ENCODE measurements at regions not wholly inside any gene's neighbourhood (a gene's known extent, or its start where the extent isn't known, plus 50 kb on each side); places are given as distances from the start of the nearest gene placed in this dataset.
"Not testable (repeated sequence)": the region's sequence is repeated elsewhere in the genome, so short reads cannot be mapped to it uniquely, and the experiment has no call there.

DNA sequence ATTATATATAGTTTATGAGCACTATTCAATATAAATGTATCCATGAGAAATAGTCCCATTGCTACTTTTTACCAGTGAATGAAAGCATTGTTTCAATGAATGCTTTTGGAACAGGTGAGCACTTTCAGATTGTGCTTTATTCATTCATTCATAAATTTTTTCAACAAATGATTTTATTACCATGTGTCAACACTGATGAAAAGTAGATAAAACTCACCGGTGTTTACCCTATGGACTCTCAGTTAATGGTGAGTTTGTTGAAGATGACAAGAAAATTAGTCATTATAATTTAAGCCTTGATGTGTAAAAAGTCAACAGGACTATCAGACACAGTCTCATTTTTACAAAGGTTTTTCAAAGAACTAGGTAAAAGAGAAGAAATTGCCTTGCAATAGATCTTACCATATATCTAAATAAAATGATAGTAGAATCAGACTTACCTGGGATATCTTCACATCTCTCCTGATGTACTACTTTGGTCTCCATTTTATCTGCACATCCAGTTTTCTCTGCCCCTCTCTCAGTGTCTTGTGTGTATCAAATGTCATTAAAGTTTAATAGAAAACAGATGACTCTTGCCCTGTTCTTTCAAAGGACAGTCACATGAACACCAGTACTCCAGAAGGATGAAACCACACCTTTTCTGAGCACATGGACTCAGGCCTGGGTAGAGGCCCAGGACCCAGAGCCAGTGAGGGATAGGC lies 325.3 kb upstream of the RND3 start:
- DNase-seq = no peak

DNA sequence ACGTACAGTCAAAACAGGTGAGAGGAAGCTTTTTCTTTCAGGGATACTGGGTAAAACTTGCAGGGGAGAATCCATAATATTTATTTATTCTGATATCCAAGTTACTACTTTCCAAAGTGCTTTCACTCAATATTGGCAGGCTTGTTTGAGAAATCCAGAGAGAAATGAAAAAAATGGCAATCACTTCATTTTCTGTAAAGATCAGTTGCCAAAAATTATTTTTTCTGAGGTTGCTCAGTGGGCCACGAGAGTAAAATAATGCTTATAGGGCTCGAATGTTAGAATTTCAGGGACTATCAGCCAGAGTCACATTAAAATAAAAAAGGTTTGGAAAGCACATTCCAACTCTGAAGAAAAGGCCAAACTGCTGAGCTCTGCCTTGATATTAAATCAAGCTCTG lies 324.6 kb upstream of the RND3 start:
- no peak for DNase-seq

- DNase-seq = peak; percentile 62
These were observed 323.9 kb upstream of the RND3 start for GRCh38 chr2:150811259-150811855.

- DNase-seq = no peak
These were observed 321.6 kb upstream of the RND3 start for GRCh38 chr2:150809103-150809502.

GRCh38 chr2:150806336-150806735 lies 318.9 kb upstream of the RND3 start:
- no peak for DNase-seq

DNA sequence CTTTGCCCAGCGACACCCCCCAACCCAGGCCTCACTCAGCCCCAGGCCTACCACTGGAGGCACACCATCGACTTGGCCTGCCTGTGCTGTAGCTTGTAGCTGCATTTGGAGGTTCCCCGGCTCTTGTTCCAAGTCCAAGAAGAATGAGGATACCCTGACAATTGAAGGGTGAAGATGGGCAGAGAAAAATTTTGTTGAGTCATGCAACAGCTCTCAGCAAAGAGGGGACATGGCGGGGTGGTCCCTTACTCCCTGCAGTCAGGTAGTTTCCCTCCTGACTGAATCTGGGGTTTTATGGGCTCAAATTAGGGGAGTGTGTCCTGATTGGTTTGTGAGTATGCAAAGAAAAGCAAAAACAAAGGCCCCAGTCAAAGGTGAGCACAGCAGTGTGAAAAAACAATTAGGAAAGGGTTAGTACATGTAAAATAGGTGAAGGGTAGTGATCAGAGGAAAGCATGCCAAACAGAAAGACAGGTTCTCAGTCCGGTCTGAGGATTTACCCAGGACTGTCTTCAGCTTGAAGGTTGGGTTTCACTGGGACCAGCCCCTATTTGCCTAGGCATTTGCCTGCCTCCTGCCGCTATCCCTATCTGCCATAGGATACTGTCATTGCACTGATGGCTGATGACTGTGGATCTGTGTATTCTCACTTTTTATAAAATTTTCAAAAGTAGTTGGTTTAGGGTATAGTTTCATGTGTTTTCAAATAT lies 316.4 kb upstream of the RND3 start:
- DNase-seq = no peak

GRCh38 chr2:150802635-150803034 lies 315.2 kb upstream of the RND3 start:
- DNase-seq = no peak

- not testable (repeated sequence) for DNase-seq
These were observed 308.8 kb upstream of the RND3 start for GRCh38 chr2:150796236-150796635.

DNA sequence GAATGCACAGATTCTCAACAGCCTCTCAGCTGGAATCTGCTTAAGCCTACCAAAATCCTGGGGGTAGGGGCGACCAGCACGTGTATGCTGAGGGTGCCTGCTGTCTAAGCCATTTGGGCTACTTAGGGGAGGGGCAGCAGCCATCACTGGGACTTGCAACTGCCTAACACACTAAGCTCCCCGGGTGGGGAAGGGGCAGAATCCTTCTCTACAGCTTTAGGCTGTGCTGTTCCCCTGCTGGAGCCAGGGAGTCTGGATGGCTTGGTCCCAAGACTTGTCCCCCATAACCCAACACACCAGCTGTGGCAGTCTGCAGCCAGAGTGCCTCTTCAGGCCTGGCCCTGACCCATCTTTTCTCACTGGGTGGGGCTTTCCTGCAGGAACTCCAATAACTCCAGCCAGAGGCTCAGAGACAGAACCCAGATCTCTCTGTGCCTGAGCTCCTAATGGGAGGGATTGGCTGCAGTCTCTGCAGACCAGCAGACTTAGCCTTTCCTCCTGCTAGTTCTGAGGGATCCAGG lies 305.4 kb upstream of the RND3 start:
- DNase-seq = no peak

- DNase-seq = no peak
These were observed 304.1 kb upstream of the RND3 start for GRCh38 chr2:150791567-150791966.

- no peak for DNase-seq
These were observed 302.0 kb upstream of the RND3 start for GRCh38 chr2:150789376-150789905.

GRCh38 chr2:150788426-150789140 lies 301.1 kb upstream of the RND3 start:
- no peak for DNase-seq

DNA sequence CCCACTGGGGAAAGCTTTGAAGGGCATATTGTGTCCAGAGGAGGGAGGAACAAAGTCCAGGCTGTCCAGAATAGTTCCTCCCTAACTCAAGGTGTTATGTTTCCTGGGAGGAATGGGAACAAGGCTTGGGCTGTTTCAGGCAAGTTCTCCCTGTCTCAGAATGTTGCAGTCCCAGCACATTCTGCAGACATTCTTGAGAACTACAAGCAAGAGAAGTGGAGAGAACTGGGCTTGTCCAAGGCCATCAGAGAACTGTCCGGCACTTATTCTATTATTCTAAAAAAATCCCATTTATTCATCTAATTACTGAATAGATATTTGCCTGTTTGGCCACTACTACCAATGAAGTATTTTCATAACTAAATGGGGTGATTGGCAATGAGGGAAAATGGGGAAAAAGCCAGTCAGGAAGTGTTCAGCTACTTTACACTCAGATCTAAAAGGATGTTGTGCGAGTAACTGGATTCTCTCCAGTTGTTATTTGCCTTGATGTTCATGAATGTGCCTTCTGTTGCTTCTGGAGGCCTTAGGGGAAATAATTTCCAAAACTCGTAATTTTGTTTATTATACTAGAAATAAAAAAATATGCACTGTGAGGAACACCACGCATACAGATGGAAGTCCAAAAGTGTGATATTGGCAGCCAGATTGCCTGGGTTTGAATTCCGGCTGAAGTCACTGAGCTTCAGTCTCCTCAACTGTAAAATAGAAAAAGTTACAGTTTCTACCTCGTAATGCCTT lies 300.1 kb upstream of the RND3 start:
- no peak for DNase-seq

GRCh38 chr2:150784389-150784788 lies 296.9 kb upstream of the RND3 start:
- no peak for DNase-seq

DNA sequence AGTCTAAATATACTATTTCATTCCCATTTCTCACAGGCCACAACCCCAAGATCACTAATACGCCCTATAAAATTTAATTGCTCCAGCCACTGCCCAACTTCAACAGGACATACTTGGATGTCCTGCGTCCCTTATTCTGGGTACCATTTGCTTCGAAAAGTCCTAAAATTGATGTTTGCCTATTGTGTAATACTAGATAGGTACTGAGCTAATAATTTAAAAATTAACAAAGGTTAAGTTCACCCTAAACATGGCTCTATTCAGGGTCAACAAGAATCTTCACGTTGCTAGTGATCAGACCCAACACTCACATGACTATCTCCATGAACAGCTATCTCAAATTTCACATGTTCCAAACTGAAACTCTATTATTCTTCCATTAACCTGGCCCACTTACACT lies 296.4 kb upstream of the RND3 start:
- no peak for DNase-seq

DNA sequence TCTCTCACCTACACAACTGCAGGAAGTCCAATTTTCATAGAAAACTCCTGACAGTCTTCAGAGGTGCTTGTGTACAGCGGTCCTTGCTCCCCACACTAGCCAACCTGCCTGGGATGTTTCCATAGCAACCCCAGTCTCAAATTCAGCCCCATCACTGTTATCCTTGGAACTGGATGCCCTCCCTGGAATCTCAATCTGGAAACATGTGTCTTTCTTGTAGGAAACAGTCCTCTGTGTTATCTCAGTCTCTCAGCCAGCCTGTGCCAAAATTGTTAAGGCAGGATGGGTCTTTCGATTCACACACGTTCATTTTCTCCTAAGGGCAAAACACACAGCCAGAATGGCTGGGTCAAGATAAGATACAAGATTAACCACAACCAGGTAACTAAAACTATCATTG lies 295.5 kb upstream of the RND3 start:
- no peak for DNase-seq

GRCh38 chr2:150782613-150783012 lies 295.1 kb upstream of the RND3 start:
- no peak for DNase-seq

GRCh38 chr2:150781142-150781541 lies 293.7 kb upstream of the RND3 start:
- no peak for DNase-seq

DNA sequence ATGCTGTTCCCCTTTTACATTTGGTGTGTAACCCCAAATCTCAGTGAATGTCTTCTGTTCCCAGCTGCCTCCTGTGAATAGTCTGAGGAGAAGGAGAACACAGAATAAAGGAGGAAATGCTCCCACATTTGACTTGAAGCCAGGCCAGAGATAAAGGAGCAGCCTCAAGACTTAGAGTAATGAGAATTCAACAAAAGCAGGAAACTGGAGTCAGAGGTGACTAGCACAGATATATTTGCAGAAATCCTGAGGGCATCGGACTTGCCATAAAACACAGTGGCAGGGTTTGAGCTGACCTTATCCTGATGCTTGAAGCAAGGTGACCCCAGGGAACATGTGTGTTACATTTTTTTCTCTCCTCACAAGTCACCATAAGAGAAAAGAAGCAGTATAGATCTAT lies 291.4 kb upstream of the RND3 start:
- DNase-seq = no peak

- no peak for DNase-seq
These were observed 282.0 kb upstream of the RND3 start for GRCh38 chr2:150769421-150769820.

GRCh38 chr2:150767991-150768746 lies 280.7 kb upstream of the RND3 start:
- no peak for DNase-seq

- no peak for DNase-seq
These were observed 275.1 kb upstream of the RND3 start for GRCh38 chr2:150762571-150762970.

Measured in right hindlimb (tissue), 1 donor.